ENCODE measurements at regions not wholly inside any gene's neighbourhood (a gene's known extent, or its start where the extent isn't known, plus 50 kb on each side); places are given as distances from the start of the nearest gene placed in this dataset.

- WGBS (ENCODE audit: insufficient coverage, insufficient replicate concordance, low lambda C conversion rate, missing lambda C conversion rate), result 36% methylated on average over 5 of the region's 5 CpGs
- ChIA-PET POLR2A (interaction anchor here (0.5 kb wide), 1 partner anchor 495 kb away, joined by 3 read pairs; no protein-coding TSS in a partner anchor), CTCF (interaction anchor here (0.9 to 1.2 kb wide), 2 partner anchors 59 to 557 kb away, joined by 3 to 4 read pairs; no protein-coding TSS in a partner anchor)
These were observed 312.8 kb upstream of the JAG1 start for GRCh38 chr20:10986586-10986985.

More at GRCh38 chr20:10986586-10986985, 312.8 kb upstream of the JAG1 start:
- in situ Hi-C loops (cut with MboI), result no loop called here
- Histone ChIP-seq H3K4me3 (no peak overlapping the region), H3K27me3 (replicated peaks in 1 of 2; ENCODE audit: control insufficient read depth in 2 of 2, insufficient read depth in 2 of 2, low read length in 1 of 2) (no peaks in the 10 kb centered on the region), H3K79me2 (ENCODE audit: control insufficient read depth, insufficient read depth, low read length) (no peaks in the 10 kb centered on the region), H3K36me3 (ENCODE audit: control insufficient read depth in 2 of 2, insufficient read depth in 2 of 2, low read length in 1 of 2) (no peaks in the 10 kb centered on the region), H3K9ac (ENCODE audit: control insufficient read depth, insufficient read depth, low read length) (no peak overlapping the region), H3K4me2 (ENCODE audit: control insufficient read depth, insufficient read depth) (no peak overlapping the region), H3K27ac (ENCODE audit: control insufficient read depth, insufficient read depth) (no peak overlapping the region), H3K9me3 (replicated peaks; ENCODE audit: control insufficient read depth, insufficient read depth, low read length) (no peaks in the 10 kb centered on the region), H2AFZ (ENCODE audit: control insufficient read depth, low read depth, low read length) (no peak overlapping the region), H3K4me1 (ENCODE audit: control insufficient read depth, insufficient read depth, low read length) (no peaks in the 10 kb centered on the region), H4K20me1 (ENCODE audit: control insufficient read depth, insufficient read depth) (no peaks in the 10 kb centered on the region)
- DNase-seq (ENCODE audit: low read depth, low spot score), result no peak
- no peak for FAIRE-seq
- TF ChIP-seq ZNF384 (IDR thresholded peaks at IDR 0.05; ENCODE audit: borderline replicate concordance, low read depth, low read length) (no peak), CBX5 (IDR thresholded peaks at IDR 0.05; ENCODE audit: low read depth) (no peak), TCF3 (IDR thresholded peaks at IDR 0.05; ENCODE audit: borderline replicate concordance, insufficient read depth, low read depth, low read length) (no peak), ZNF622 (IDR thresholded peaks at IDR 0.05) (no peak), BACH1 (IDR thresholded peaks at IDR 0.05; ENCODE audit: borderline replicate concordance) (no peak), GABPA (IDR thresholded peaks at IDR 0.05; ENCODE audit: low read depth) (no peak), DPF2 (IDR thresholded peaks at IDR 0.05) (no peak), PBX3 (IDR thresholded peaks at IDR 0.05; ENCODE audit: insufficient replicate concordance, low read depth, low read length) (no peak), CBX3 (IDR thresholded peaks at IDR 0.05; ENCODE audit: borderline replicate concordance, low read depth) (no peak), NR2C1 (IDR thresholded peaks at IDR 0.05) (no peak), TBL1XR1 (IDR thresholded peaks at IDR 0.05; ENCODE audit: low read depth, low read length) (no peak), MEF2A (IDR thresholded peaks at IDR 0.05; ENCODE audit: insufficient read depth, low read depth, low read length) (no peak)
- BruUV-seq (replicated peaks), result no TSS peak
- RAD21 ChIA-PET (ENCODE audit: unreplicated experiment), result interaction anchor here (0.8 kb wide), 1 partner anchor 10 kb away, joined by 3 read pairs; no protein-coding TSS in a partner anchor
- SMC1A ChIA-PET (ENCODE audit: uncharacterized antibody, unreplicated experiment), result interaction anchor here (0.8 to 1.6 kb wide), 2 partner anchors 12 to 16 kb away, joined by 3 to 5 read pairs; no protein-coding TSS in a partner anchor
- ATAC-seq, result no peak
- intact Hi-C loops (cut with micrococcal nuclease; ENCODE audit: unreplicated experiment), result no loop called here

Measured in GM12878 (cell line).